CD4-positive, alpha-beta T cell (primary cell): ENCODE measurements at regions not wholly inside any gene's neighbourhood (a gene's known extent, or its start where the extent isn't known, plus 50 kb on each side); places are given as distances from the start of the nearest gene placed in this dataset.

Experiments
- ATAC-seq: fragments of 200-7000 bp; cut with Tn5 transposase; one replicate; pipeline ENCODE4 v1.10.0; 2022; ENCODE audit warnings: mild to moderate bottlenecking; ENCODE audit not compliant: poor library complexity
- CTCF ChIA-PET: fragments of 350-600 bp; sonication (Branson Sonifier 250); formaldehyde crosslinking; loops from one replicate; lab custom pipeline; 2021; ENCODE audit warnings: antibody characterized with exemption, inconsistent platforms; lab: Charles Lee
- POLR2A ChIA-PET: fragments of 350-600 bp; sonication (Branson Sonifier 250); formaldehyde crosslinking; loops from one replicate; lab custom pipeline; 2021; ENCODE audit warnings: antibody characterized with exemption, inconsistent platforms; lab: Charles Lee
- DNase-seq, 14 experiments: peaks; one replicate each; pipeline ENCODE4 v3.0.0-alpha.2; 2013 to 2020; ENCODE audit warnings: mixed read lengths in 2 of 14
- H3K27ac ChIP-seq, 2 donors: one replicate each; pipeline versions ENCODE4 v1.5.1 to v1.7.0; 2013; ENCODE audit warnings: low read length in 2 of 2, low read depth in 1 of 2, mild to moderate bottlenecking in 1 of 2
- H3K27me3 ChIP-seq, 2 experiments: 1 replicate in 1 of 2; 2 replicates in 1 of 2; pipeline versions ENCODE4 v1.6.1 to v1.7.0; 2013; ENCODE audit warnings: low read length in 2 of 2, control low read depth in 1 of 2, mild to moderate bottlenecking in 1 of 2, moderate library complexity in 1 of 2; ENCODE audit not compliant: insufficient read depth in 2 of 2, control insufficient read depth in 1 of 2
- H3K36me3 ChIP-seq: one replicate; pipeline ENCODE4 v1.6.1; 2013; ENCODE audit warnings: low read length, control low read depth; ENCODE audit not compliant: insufficient read depth
- H3K4me1 ChIP-seq: one replicate; pipeline ENCODE4 v1.6.1; 2013; ENCODE audit warnings: low read length, control low read depth; ENCODE audit not compliant: insufficient read depth
- H3K4me3 ChIP-seq: one replicate; pipeline ENCODE4 v1.5.1; 2013; ENCODE audit warnings: mild to moderate bottlenecking, low read length, moderate library complexity
- H3K9me3 ChIP-seq, 2 experiments: 1 replicate in 1 of 2; 2 replicates in 1 of 2; pipeline versions ENCODE4 v1.6.1 to v1.7.0; 2013; ENCODE audit warnings: low read length in 2 of 2, mild to moderate bottlenecking in 2 of 2, control low read depth in 1 of 2, moderate library complexity in 1 of 2; ENCODE audit not compliant: control insufficient read depth in 1 of 2, insufficient read depth in 1 of 2
- H3K27ac Mint-ChIP-seq: one replicate; pipeline ENCODE4 v1.8.0; 2020; ENCODE audit warnings: mixed read lengths
- H3K27me3 Mint-ChIP-seq: one replicate; pipeline ENCODE4 v1.8.0; 2021; ENCODE audit warnings: mixed read lengths
- H3K36me3 Mint-ChIP-seq: one replicate; pipeline ENCODE4 v1.8.0; 2021; ENCODE audit warnings: low read depth, mixed read lengths
- H3K4me1 Mint-ChIP-seq: one replicate; pipeline ENCODE4 v1.8.0; 2021; ENCODE audit warnings: low read depth, mixed read lengths
- H3K4me3 Mint-ChIP-seq: one replicate; pipeline ENCODE4 v1.8.0; 2020; ENCODE audit warnings: mild to moderate bottlenecking, mixed read lengths
- H3K9me3 Mint-ChIP-seq: one replicate; pipeline ENCODE4 v1.8.0; 2020; ENCODE audit warnings: mixed read lengths
- CTCF ChIP-seq: fragments of 200-600 bp; IDR thresholded peaks from one replicate; pipeline ENCODE4 v1.8.0; 2022; ENCODE audit warnings: antibody characterized with exemption, mild to moderate bottlenecking
- intact Hi-C, 2 experiments: fragments of 100-400 bp; cut with DNase I in 1 of 2; cut with micrococcal nuclease in 1 of 2; formaldehyde crosslinking; loops; one replicate each; pipeline versions ENCODE4 v1.15.1 to v1.9.0; 2023 to 2025; cut with DNase I, micrococcal nuclease

- Mint-ChIP-seq H3K27me3 (no peaks in the 10 kb centered on the region), H3K9me3 (peaks cover 12% of the 10 kb centered on the region), H3K4me1 (no peaks in the 10 kb centered on the region), H3K36me3 (peaks cover 15% of the 10 kb centered on the region), H3K4me3 (no peak overlapping the region), H3K27ac (no peak overlapping the region)
- intact Hi-C loops, result no loop called here
- no peak overlapping the region for H3K4me3 ChIP-seq
- CTCF ChIA-PET, result interaction anchor here (0.7 kb wide), 1 partner anchor 10 kb away, joined by 3 read pairs; no protein-coding TSS in a partner anchor
- peaks cover 5 to 7% of the 10 kb centered on the region in 2 experiments for H3K9me3 ChIP-seq
- H3K27ac ChIP-seq, result no peak overlapping the region
- ATAC-seq, result no peak
- no peaks in the 10 kb centered on the region for H3K27me3 ChIP-seq
- no peak for TF ChIP-seq CTCF
- no peaks in the 10 kb centered on the region for H3K36me3 ChIP-seq
- no peak for DNase-seq
- POLR2A ChIA-PET, result no interaction called here
- H3K4me1 ChIP-seq, result no peaks in the 10 kb centered on the region
Measured at GRCh38 chr2:190136825-190137224, 74.3 kb upstream of the MSTN start.

- ATAC-seq (no peak), DNase-seq (no peak)
- Mint-ChIP-seq H3K4me3 (no peak overlapping the region), H3K36me3 (peaks cover 11% of the 10 kb centered on the region), H3K27ac (no peak overlapping the region), H3K9me3 (peaks cover 6% of the 10 kb centered on the region), H3K4me1 (no peaks in the 10 kb centered on the region), H3K27me3 (no peaks in the 10 kb centered on the region)
- Histone ChIP-seq H3K27ac (no peak overlapping the region), H3K4me1 (no peaks in the 10 kb centered on the region), H3K4me3 (no peak overlapping the region), H3K36me3 (no peaks in the 10 kb centered on the region), H3K9me3 (peaks cover 5 to 7% of the 10 kb centered on the region in 2 experiments), H3K27me3 (no peaks in the 10 kb centered on the region)
- CTCF ChIA-PET, result no interaction called here
- no peak for TF ChIP-seq CTCF
- POLR2A ChIA-PET, result no interaction called here
- intact Hi-C loops, result no loop called here
Measured at GRCh38 chr2:190136259-190136658, 73.7 kb upstream of the MSTN start.

GRCh38 chr2:190129421-190130199, 67.1 kb upstream of the MSTN start:
- Histone ChIP-seq H3K27me3 (no peaks in the 10 kb centered on the region), H3K4me1 (no peaks in the 10 kb centered on the region), H3K9me3 (no peaks in the 10 kb centered on the region), H3K4me3 (no peak overlapping the region), H3K36me3 (no peaks in the 10 kb centered on the region), H3K27ac (no peak overlapping the region)
- intact Hi-C loops, result no loop called here
- Mint-ChIP-seq H3K27ac (no peak overlapping the region), H3K9me3 (no peaks in the 10 kb centered on the region), H3K4me1 (no peaks in the 10 kb centered on the region), H3K36me3 (no peaks in the 10 kb centered on the region), H3K4me3 (no peak overlapping the region), H3K27me3 (no peaks in the 10 kb centered on the region)
- ChIA-PET CTCF (no interaction called here), POLR2A (no interaction called here)
- ATAC-seq, result no peak
- DNase-seq, result no peak
- TF ChIP-seq CTCF, result no peak
